Left lobe of liver (tissue), 2 donors: ENCODE measurements at regions not wholly inside any gene's neighbourhood (a gene's known extent, or its start where the extent isn't known, plus 50 kb on each side); places are given as distances from the start of the nearest gene placed in this dataset.
"Not testable (repeated sequence)": the region's sequence is repeated elsewhere in the genome, so short reads cannot be mapped to it uniquely, and the experiment has no call there.

Experiments used
- ATAC-seq: fragments of 200-7000 bp; cut with Tn5 transposase; one replicate; pipeline ENCODE4 v1.9.1; 2020; ENCODE audit warnings: mild to moderate bottlenecking, moderate library complexity
- DNase-seq: peaks from one replicate; pipeline ENCODE4 v3.0.0-alpha.2; 2020; ENCODE audit warnings: low spot score
- donor health status: DM: no; HTN: no; CAD: no; lungs with moderate emphysema.
- donor health status: DM: no; HTN: yes; CAD: no.

DNA sequence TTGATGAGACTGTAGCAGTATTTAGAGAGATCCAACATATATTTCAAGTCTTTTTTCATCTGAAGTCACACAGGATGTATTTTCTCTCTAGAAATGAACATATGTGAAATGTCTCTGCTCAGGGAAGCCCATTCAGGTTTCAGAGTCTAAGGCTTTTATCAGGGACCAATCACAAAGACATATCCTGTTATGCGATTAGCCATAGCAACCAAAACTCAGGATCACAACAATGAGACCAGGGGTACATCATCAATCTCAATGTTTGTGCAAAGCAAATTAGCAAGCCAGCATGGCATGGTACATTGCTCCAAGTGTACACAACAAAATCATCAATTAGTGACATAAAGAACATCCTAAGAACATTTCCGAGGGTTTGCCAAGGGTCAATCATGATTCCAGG is 99.2 kb upstream of the AMN1 start:
- no peak for ATAC-seq
- DNase-seq, result no peak

DNA sequence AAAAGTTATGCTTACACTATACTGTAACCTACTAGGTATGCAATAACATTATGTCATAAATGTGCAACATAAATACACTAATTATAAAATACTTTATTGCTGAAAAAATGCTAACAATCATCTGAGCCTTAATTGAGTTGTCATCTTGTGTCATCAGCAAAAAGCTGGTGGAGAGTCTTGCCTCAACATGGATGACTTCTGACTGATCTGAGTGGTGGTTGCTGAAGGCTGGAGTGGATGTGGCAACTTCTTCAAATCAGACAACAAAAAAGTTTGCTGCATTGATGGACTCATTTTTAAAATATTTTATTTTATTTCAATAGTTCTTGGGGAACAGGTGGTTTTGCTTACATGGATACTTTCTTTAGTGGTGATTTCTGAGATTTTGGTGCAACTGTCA is 93.9 kb upstream of the AMN1 start:
- DNase-seq (no peak), ATAC-seq (no peak)

- DNase-seq, result no peak
- no peak for ATAC-seq
Observed at GRCh38 chr12:31821484-31821883, 92.7 kb upstream of the AMN1 start.

DNA sequence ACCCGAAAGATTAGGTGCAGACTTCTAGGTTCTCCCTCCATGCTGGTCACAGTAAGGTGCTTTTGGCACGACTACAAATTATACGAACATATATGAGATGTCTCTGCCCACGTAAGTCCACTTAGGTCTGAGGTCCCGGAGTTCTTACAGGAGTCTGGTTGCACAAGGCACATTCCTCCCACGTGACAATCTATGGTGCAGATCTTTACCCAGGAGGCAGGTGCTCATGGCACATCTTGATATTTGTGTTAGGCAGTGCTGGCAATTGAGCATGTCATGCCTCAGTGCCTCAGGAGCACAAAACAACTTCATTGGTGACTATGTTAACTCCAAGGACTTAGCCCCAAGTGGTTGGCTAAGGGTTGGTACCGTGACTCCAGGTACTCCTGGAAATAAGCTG is 92.0 kb upstream of the AMN1 start:
- no peak for ATAC-seq

DNA sequence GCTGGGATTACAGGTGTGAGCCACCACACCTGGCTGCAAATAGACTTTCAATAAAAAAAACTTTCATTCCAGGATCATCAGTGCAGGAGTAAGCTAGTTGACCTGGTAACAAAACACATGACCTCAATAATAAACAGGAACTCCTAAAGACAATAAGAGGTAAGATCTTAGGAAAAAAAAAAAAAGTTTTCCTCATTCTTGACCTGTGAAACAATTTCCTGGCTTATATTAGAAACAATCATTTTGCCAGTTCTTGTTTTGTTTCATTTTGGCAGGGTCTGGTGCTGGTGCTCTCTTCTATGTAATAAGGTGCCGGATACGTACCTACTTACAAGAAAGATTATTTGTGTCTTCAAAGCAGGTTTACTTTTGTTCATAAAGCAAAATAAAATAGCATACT is 90.6 kb upstream of the AMN1 start:
- ATAC-seq (no peak), DNase-seq (no peak)

More for the DNA sequence above, 92.0 kb upstream of the AMN1 start:
- no peak for DNase-seq

DNA sequence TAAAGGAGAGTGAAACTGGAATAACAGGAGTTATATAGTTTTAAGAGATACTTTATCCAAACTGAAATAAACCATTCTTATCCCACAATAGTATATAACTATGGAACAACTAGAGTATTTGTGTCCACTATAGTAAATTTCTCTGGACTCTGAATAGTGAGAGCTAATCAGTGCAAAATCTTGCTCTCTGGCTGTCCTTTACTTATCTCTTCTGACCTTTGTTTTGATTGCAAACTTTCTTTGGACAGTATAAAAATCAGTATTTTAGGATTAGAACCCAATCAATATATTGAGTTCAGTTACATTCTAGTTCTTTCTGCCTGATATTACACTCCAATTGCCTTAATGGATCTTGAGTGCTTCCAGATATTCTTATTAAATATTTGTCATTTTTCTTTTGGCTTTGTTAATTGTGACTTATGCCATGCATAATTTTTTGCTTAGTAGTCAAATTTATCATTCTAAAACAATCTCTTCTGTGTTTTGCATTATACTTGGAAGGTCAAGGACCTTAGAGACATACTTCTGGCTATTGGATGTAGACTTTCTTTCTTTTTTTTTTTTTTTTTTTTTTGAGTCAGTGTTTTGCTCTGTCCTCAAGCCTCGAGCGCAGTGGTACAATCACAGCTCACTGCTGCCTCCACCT is 89.9 kb upstream of the AMN1 start:
- peak; percentile 59 for ATAC-seq
- no peak for DNase-seq

- no peak for ATAC-seq
- DNase-seq, result no peak
Observed at GRCh38 chr12:31817120-31817519, 88.3 kb upstream of the AMN1 start.

- DNase-seq (no peak), ATAC-seq (peak; percentile 71)
Observed at GRCh38 chr12:31815096-31815495, 86.3 kb upstream of the AMN1 start.

DNA sequence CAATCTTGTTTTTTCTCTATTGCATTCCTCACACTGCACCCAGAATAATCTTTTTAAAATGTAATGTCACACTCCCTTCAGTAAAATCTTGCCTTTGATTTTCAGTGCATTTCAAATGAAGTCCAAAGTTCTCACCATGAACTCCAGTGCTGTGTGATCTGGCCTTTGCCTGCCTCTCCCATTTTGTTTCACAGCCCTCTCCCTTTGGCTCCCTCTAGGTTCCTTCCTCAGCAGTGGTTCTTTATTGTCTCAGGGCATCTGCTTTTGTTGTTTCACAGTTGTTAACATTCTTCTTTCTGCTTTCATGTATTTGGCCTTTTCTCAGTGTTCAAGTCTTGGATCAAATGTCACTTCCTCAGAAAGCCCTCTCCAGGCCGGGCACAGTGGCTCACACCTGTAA is 84.5 kb upstream of the AMN1 start:
- DNase-seq (no peak), ATAC-seq (peak; percentile 91)

- no peak for ATAC-seq
- no peak for DNase-seq
Observed at GRCh38 chr12:31807773-31808097, 78.9 kb upstream of the AMN1 start.

DNA sequence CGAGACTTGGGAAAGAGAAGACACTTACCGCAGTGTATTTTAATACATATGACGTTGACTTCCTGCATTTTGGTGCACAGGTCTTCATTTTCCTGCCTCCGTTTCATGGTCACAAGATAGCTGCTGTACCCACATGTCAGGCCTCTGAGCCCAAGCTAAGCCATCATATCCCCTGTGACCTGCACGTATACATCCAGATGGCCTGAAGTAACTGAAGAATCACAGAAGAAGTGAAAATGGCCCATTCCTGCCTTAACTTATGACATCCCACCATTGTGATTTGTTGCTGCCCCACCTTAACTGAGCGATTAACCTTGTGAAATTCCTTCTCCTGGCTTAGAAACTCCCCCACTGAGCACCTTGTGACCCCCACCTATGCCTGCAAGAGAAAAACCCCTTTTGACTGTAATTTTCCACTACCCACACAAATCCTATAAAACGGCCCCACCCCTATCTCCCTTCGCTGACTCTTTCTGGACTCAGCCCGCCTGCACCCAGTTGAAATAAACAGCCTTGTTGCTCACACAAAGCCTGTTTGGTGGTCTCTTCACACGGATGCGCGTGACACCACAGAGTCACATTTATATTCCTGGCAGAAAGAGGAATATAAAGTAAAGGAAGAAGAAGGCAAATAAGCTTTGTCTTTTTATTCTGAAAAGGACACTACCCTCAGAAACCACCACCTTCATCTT is 78.4 kb upstream of the AMN1 start:
- not testable (repeated sequence) for ATAC-seq, DNase-seq

DNA sequence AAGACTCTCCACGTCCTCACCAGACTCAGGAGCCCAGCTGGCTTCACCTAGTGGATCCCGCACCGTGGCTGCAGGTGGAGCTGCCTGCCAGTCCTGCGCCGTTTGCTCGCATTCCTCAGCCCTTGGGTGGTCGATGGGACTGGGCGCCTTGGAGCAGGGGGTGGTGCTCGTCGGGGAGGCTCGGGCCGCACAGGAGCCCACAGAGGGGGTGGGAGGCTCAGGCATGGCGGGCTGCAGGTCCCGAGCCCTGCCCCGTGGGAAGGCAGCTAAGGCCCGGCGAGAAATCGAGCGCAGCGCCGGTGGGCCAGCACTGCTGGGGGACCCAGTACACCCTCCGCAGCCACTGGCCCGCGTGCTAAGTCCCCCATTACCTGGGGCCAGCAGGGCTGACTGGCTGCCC is 76.9 kb upstream of the AMN1 start:
- not testable (repeated sequence) for DNase-seq, ATAC-seq

GRCh38 chr12:31804707-31805106 is 75.9 kb upstream of the AMN1 start:
- not testable (repeated sequence) for ATAC-seq, DNase-seq

DNA sequence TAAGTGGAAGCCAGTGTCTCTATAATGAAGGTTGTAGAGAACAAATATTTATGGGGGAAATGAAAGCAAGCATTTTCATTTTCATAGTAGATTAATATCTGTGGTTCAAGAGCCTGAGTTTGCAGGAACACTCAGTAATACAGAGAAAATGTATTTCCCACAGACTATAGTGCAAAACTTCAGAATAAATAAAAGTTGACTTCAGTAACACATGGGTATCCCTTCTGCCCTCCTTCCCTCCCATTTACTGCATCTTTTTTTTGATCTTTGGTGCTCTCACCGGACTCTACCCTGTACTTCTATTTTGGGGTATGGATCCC is 75.3 kb upstream of the AMN1 start:
- no peak for DNase-seq
- ATAC-seq, result no peak

- ATAC-seq (no peak), DNase-seq (no peak)
Observed at GRCh38 chr12:31803306-31804184, 74.7 kb upstream of the AMN1 start.

GRCh38 chr12:31801872-31802271 is 73.1 kb upstream of the AMN1 start:
- DNase-seq (no peak), ATAC-seq (no peak)

GRCh38 chr12:31797230-31797872 is 68.5 kb upstream of the AMN1 start:
- DNase-seq (peak; percentile 11), ATAC-seq (no peak)

DNA sequence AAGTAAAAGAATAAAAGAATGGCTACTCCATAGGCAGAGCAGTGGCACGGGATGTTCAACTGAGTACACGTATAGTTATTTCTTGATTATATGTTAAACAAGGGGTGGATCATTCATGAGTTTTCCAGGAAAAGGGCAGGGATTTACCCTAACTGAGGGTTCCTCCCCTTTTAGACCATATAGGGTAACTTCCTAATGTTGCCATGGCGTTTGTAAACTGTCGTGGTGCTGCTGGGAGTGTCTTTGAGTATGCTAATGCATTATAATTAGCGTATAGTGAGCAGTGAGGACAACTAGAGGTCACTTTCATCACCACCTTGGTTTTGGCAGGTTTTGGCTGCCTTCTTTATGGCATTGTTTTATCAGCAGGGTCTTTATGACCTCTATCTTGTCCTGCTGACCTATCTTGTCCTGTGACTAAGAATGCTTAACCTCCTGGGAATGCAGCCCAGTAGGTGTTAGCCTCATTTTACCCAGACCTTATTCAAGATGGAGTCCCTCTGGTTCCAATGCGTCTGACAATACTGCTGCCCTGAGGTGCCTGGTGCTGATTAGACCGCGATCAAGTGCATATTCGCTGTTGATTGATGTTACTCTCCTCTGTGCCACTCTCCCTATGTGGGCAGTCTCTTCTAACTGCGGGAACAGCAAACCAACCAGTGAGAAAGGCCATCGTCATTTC is 67.6 kb upstream of the AMN1 start:
- no peak for ATAC-seq
- no peak for DNase-seq

DNA sequence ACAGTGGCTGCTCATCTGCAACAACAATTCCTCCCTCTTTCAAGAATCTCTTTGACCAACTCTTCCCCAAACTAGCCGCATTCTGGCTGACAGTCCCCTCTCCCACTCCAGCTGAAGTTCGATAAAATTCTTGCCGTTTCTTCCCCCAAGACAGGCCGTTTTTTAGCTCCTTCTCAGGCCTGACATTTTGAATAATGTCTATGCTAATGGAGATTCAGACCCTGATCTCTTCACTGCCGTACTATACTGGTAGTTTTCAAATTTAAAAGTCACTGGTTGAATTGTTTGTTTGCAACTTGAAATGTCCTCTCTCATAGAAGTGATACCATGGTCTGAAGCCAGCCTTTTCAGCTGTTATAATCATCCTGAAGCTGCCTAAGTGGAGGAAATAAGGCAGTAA is 65.9 kb upstream of the AMN1 start:
- no peak for DNase-seq
- no peak for ATAC-seq

- not testable (repeated sequence) for ATAC-seq, DNase-seq
Observed at GRCh38 chr12:31791265-31791664, 62.4 kb upstream of the AMN1 start.

GRCh38 chr12:31790759-31791158 is 61.9 kb upstream of the AMN1 start:
- DNase-seq (peak; percentile 1), ATAC-seq (no peak)
